GM23338 (cell line): ENCODE measurements at regions not wholly inside any gene's neighbourhood (a gene's known extent, or its start where the extent isn't known, plus 50 kb on each side); places are given as distances from the start of the nearest gene placed in this dataset.

Experiments
- ATAC-seq: fragments of 200-7000 bp; cut with Tn5 transposase; 3 replicates; pipeline ENCODE4 v1.9.1; 2020
- DNase-seq: peaks from one replicate; pipeline ENCODE4 v3.0.0-alpha.2; 2015; ENCODE audit warnings: low spot score
- H2AFZ ChIP-seq: fragments of 200-600 bp; sonication (generic); 2 replicates; pipeline ENCODE4 v1.8.0; 2016; ENCODE audit warnings: antibody characterized with exemption, mild to moderate bottlenecking, moderate library complexity
- H3F3A ChIP-seq: fragments of 200-600 bp; sonication (generic); replicated peaks from 2 replicates; pipeline ENCODE4 v1.8.0; 2017; ENCODE audit warnings: antibody characterized with exemption, mixed run types, low read depth
- H3K27ac ChIP-seq: fragments of 200-600 bp; sonication (generic); 2 replicates; pipeline ENCODE4 v1.6.1; 2016; ENCODE audit warnings: low read depth
- H3K27me3 ChIP-seq: fragments of 200-600 bp; sonication (generic); 2 replicates; pipeline ENCODE4 v1.8.0; 2016; ENCODE audit warnings: mild to moderate bottlenecking, mixed run types, moderate library complexity; ENCODE audit not compliant: insufficient read depth
- H3K36me3 ChIP-seq: fragments of 200-600 bp; sonication (generic); 2 replicates; pipeline ENCODE4 v1.8.0; 2016; ENCODE audit warnings: mild to moderate bottlenecking; ENCODE audit not compliant: insufficient read depth
- H3K4me1 ChIP-seq: fragments of 200-600 bp; sonication (generic); 2 replicates; pipeline ENCODE4 v1.8.0; 2016; ENCODE audit warnings: mild to moderate bottlenecking, moderate library complexity; ENCODE audit not compliant: insufficient read depth
- H3K4me2 ChIP-seq: fragments of 200-600 bp; sonication (generic); 2 replicates; pipeline ENCODE4 v1.7.1; 2017; ENCODE audit warnings: mixed run types
- H3K4me3 ChIP-seq: fragments of 200-600 bp; sonication (generic); 2 replicates; pipeline ENCODE4 v1.6.1; 2016; ENCODE audit warnings: mixed run types
- H3K79me2 ChIP-seq: fragments of 200-600 bp; sonication (generic); replicated peaks from 2 replicates; pipeline ENCODE4 v1.8.0; 2017; ENCODE audit warnings: mild to moderate bottlenecking; ENCODE audit not compliant: insufficient read depth
- H3K9me2 ChIP-seq: fragments of 200-600 bp; sonication (generic); 2 replicates; pipeline ENCODE4 v1.8.0; 2017; ENCODE audit not compliant: insufficient read depth
- H4K20me1 ChIP-seq: fragments of 200-600 bp; sonication (generic); replicated peaks from 2 replicates; pipeline ENCODE4 v1.8.0; 2017; ENCODE audit warnings: mild to moderate bottlenecking; ENCODE audit not compliant: insufficient read depth
- H3K27ac Mint-ChIP-seq: 2 replicates; pipeline ENCODE4 v1.8.0; 2020; ENCODE audit warnings: inconsistent platforms, mild to moderate bottlenecking, moderate library complexity, mixed read lengths
- H3K27me3 Mint-ChIP-seq: 3 replicates; pipeline ENCODE4 v1.8.0; 2022; ENCODE audit warnings: low read depth, mild to moderate bottlenecking, moderate library complexity, mixed read lengths, inconsistent platforms; ENCODE audit not compliant: insufficient read depth, poor library complexity
- H3K36me3 Mint-ChIP-seq: 3 replicates; pipeline ENCODE4 v1.8.0; 2021; ENCODE audit warnings: low read depth, mild to moderate bottlenecking, inconsistent platforms, moderate library complexity, mixed read lengths
- H3K4me1 Mint-ChIP-seq: 3 replicates; pipeline ENCODE4 v1.8.0; 2020; ENCODE audit warnings: mild to moderate bottlenecking, inconsistent platforms, mixed read lengths
- H3K4me3 Mint-ChIP-seq: 3 replicates; pipeline ENCODE4 v1.8.0; 2021; ENCODE audit warnings: moderate library complexity, mild to moderate bottlenecking, inconsistent platforms, mixed read lengths
- H3K9me3 Mint-ChIP-seq: 3 replicates; pipeline ENCODE4 v1.8.0; 2020; ENCODE audit warnings: moderate library complexity, mild to moderate bottlenecking, inconsistent platforms, mixed read lengths
- CREB1 ChIP-seq: fragments of 250-450 bp; sonication (Bioruptor Pico); IDR thresholded peaks from 2 replicates; pipeline ENCODE4 v1.5.0; 2020; ENCODE audit warnings: low read depth, mild to moderate bottlenecking, moderate library complexity
- CTCF ChIP-seq, 2 experiments: fragments of 200-600 bp in 1 of 2; sonication (generic) in 1 of 2; conservative IDR thresholded peaks; 2 replicates each; pipeline versions ENCODE4 v1.5.1 to v1.6.1; 2016 to 2017; ENCODE audit warnings: antibody characterized with exemption in 2 of 2, low read depth in 2 of 2, mild to moderate bottlenecking in 2 of 2, moderate library complexity in 1 of 2
- ETS1 ChIP-seq: IDR thresholded peaks from 2 replicates; pipeline ENCODE4 v1.6.1; 2016; ENCODE audit warnings: antibody characterized with exemption
- EZH2 ChIP-seq: fragments of 200-600 bp; sonication (generic); IDR thresholded peaks from one replicate; pipeline ENCODE4 v1.8.0; 2017; ENCODE audit warnings: antibody characterized with exemption, mild to moderate bottlenecking, low read depth; ENCODE audit not compliant: unreplicated experiment
- EZH2phosphoT487 ChIP-seq: fragments of 200-600 bp; sonication (generic); IDR thresholded peaks from one replicate; pipeline ENCODE4 v1.8.1; 2018; ENCODE audit warnings: antibody characterized with exemption; ENCODE audit not compliant: unreplicated experiment
- JUNB ChIP-seq: IDR thresholded peaks from one replicate; pipeline ENCODE4 v1.6.1; 2016; ENCODE audit warnings: antibody characterized with exemption; ENCODE audit not compliant: unreplicated experiment
- NANOG ChIP-seq: IDR thresholded peaks from 2 replicates; pipeline ENCODE4 v1.6.1; 2016; ENCODE audit warnings: antibody characterized with exemption, borderline replicate concordance
- STAT1 ChIP-seq: IDR thresholded peaks from one replicate; pipeline ENCODE4 v1.6.1; 2016; ENCODE audit warnings: antibody characterized with exemption; ENCODE audit not compliant: unreplicated experiment
- ZNF114 ChIP-seq: fragments of 250-450 bp; sonication (Bioruptor Pico); IDR thresholded peaks from 2 replicates; pipeline ENCODE4 v1.5.0; 2020; ENCODE audit warnings: mild to moderate bottlenecking, moderate library complexity
- ZNF331 ChIP-seq: fragments of 250-450 bp; sonication (Bioruptor Pico); IDR thresholded peaks from 2 replicates; pipeline ENCODE4 v1.5.0; 2020; ENCODE audit warnings: low read depth, mild to moderate bottlenecking, moderate library complexity
- ZNF462 ChIP-seq: fragments of 250-450 bp; sonication (Bioruptor Pico); IDR thresholded peaks from 2 replicates; pipeline ENCODE4 v1.5.0; 2020; ENCODE audit warnings: mild to moderate bottlenecking, moderate library complexity

GRCh38 chr5:20351849-20352248, 363.8 kb upstream of the CDH18 start:
- peaks cover 16% of the 10 kb centered on the region for H3K9me3 Mint-ChIP-seq
- no peaks in the 10 kb centered on the region for H3K27me3 ChIP-seq
- H3K27ac ChIP-seq = no peak overlapping the region
- no peaks in the 10 kb centered on the region for H3K4me1 Mint-ChIP-seq
- H3K9me2 ChIP-seq = no peaks in the 10 kb centered on the region; the same call in 1 of the 2 replicates
- no peak overlapping the region for H3K4me2 ChIP-seq
- H3K4me3 ChIP-seq = no peak overlapping the region
- H3K27ac Mint-ChIP-seq = no peak overlapping the region
- H4K20me1 ChIP-seq = no peaks in the 10 kb centered on the region
- peaks cover 7% of the 10 kb centered on the region; the same call in 2 of the 3 replicates for H3K36me3 Mint-ChIP-seq
- H3K4me1 ChIP-seq = no peaks in the 10 kb centered on the region
- TF ChIP-seq ZNF331 (CRISPR knock-in tag) (no peak), JUNB (no peak), ZNF114 (CRISPR knock-in tag) (no peak), NANOG (no peak), EZH2phosphoT487 (no peak), EZH2 (no peak), CREB1 (CRISPR knock-in tag) (no peak), CTCF (conservative IDR thresholded peaks at IDR 0.05; ENCODE audit: low read depth in 2 of 2) (no peak)
- ATAC-seq (no peak), DNase-seq (no peak)
- H3K27me3 Mint-ChIP-seq = no peaks in the 10 kb centered on the region
- no peak overlapping the region for H3K4me3 Mint-ChIP-seq
- no peak overlapping the region for H2AFZ ChIP-seq
- peaks cover 6% of the 10 kb centered on the region; the same call in 1 of the 2 replicates for H3K36me3 ChIP-seq
- no peaks in the 10 kb centered on the region for H3K79me2 ChIP-seq
- no peaks in the 10 kb centered on the region for H3F3A ChIP-seq

- no peak overlapping the region for H3K27ac ChIP-seq
- H3K27me3 ChIP-seq = no peaks in the 10 kb centered on the region
- Mint-ChIP-seq H3K4me1 (no peaks in the 10 kb centered on the region), H3K36me3 (peaks cover 7% of the 10 kb centered on the region; the same call in 2 of the 3 replicates), H3K27ac (no peak overlapping the region), H3K9me3 (peaks cover 16% of the 10 kb centered on the region), H3K4me3 (no peak overlapping the region), H3K27me3 (no peaks in the 10 kb centered on the region)
- no peaks in the 10 kb centered on the region for H3F3A ChIP-seq
- H3K9me2 ChIP-seq = peaks cover 3% of the 10 kb centered on the region; the same call in 1 of the 2 replicates
- H3K79me2 ChIP-seq = no peaks in the 10 kb centered on the region
- ATAC-seq = no peak
- H4K20me1 ChIP-seq = no peaks in the 10 kb centered on the region
- H3K4me1 ChIP-seq = no peaks in the 10 kb centered on the region
- no peak overlapping the region for H3K4me3 ChIP-seq
- H2AFZ ChIP-seq = no peak overlapping the region
- H3K4me2 ChIP-seq = no peak overlapping the region
- peaks cover 6% of the 10 kb centered on the region; the same call in 1 of the 2 replicates for H3K36me3 ChIP-seq
- no peak for DNase-seq
- TF ChIP-seq ETS1 (no peak), CTCF (conservative IDR thresholded peaks at IDR 0.05; ENCODE audit: low read depth in 2 of 2) (no peak), NANOG (no peak), ZNF114 (CRISPR knock-in tag) (no peak), ZNF462 (no peak), STAT1 (no peak), EZH2phosphoT487 (no peak)
Measured at GRCh38 chr5:20348321-20348720, 360.3 kb upstream of the CDH18 start.
